Left renal cortex interstitium (tissue), 4 donors: ENCODE measurements at regions not wholly inside any gene's neighbourhood (a gene's known extent, or its start where the extent isn't known, plus 50 kb on each side); places are given as distances from the start of the nearest gene placed in this dataset.

Source experiments
- DNase-seq, 4 donors: peaks; one replicate each; pipeline ENCODE4 v3.0.0-alpha.2; 2013; ENCODE audit warnings: low read depth in 4 of 4, low spot score in 2 of 4, missing footprints in 1 of 4

GRCh38 chr7:84568781-84569180 is 374.2 kb upstream of the SEMA3A start:
- DNase-seq = no peak

GRCh38 chr7:84565345-84566074 is 370.9 kb upstream of the SEMA3A start:
- DNase-seq = no peak

GRCh38 chr7:84553711-84554110 is 359.1 kb upstream of the SEMA3A start:
- DNase-seq = no peak

- DNase-seq = no peak
Observed at GRCh38 chr7:84549409-84549808, 354.8 kb upstream of the SEMA3A start.

- no peak for DNase-seq
Observed at GRCh38 chr7:84548366-84549365, 354.1 kb upstream of the SEMA3A start.

- DNase-seq = no peak
Observed at GRCh38 chr7:84547331-84547730, 352.7 kb upstream of the SEMA3A start.

GRCh38 chr7:84546403-84546802 is 351.8 kb upstream of the SEMA3A start:
- no peak for DNase-seq

- DNase-seq = no peak
Observed at GRCh38 chr7:84538268-84538667, 343.7 kb upstream of the SEMA3A start.

- DNase-seq = no peak
Observed at GRCh38 chr7:84536271-84536870, 341.8 kb upstream of the SEMA3A start.

GRCh38 chr7:84535580-84536270 is 341.1 kb upstream of the SEMA3A start:
- no peak for DNase-seq

- no peak for DNase-seq
Observed at GRCh38 chr7:84533182-84533581, 338.6 kb upstream of the SEMA3A start.

GRCh38 chr7:84532196-84532595 is 337.6 kb upstream of the SEMA3A start:
- DNase-seq = no peak

GRCh38 chr7:84529480-84530205 is 335.1 kb upstream of the SEMA3A start:
- no peak for DNase-seq

GRCh38 chr7:84528756-84529479 is 334.3 kb upstream of the SEMA3A start:
- no peak for DNase-seq

- no peak for DNase-seq
Observed at GRCh38 chr7:84524714-84525694, 330.4 kb upstream of the SEMA3A start.

- DNase-seq = no peak
Observed at GRCh38 chr7:84513061-84513460, 318.5 kb upstream of the SEMA3A start.

- DNase-seq = no peak
Observed at GRCh38 chr7:84512055-84512454, 317.5 kb upstream of the SEMA3A start.

- no peak for DNase-seq
Observed at GRCh38 chr7:84510505-84510904, 315.9 kb upstream of the SEMA3A start.
